Caco-2 (cell line): ENCODE measurements at regions not wholly inside any gene's neighbourhood (a gene's known extent, or its start where the extent isn't known, plus 50 kb on each side); places are given as distances from the start of the nearest gene placed in this dataset.
A peak's percentile ranks its signal among the peaks of the same experiment; 100 is the strongest.

ENCODE experiments used
- BruUV-seq: library from RNA; stranded (reverse); fragments of 400-500 nt; replicated peaks from 2 replicates; lab custom pipeline; 2021; lab: Mats Ljungman, UMichigan
- CTCF ChIA-PET: fragments of 300-600 bp; sonication (Branson Sonifier 250); formaldehyde crosslinking; loops from one replicate; lab custom pipeline; 2022; ENCODE audit warnings: antibody characterized with exemption; lab: Charles Lee
- POLR2A ChIA-PET: fragments of 300-600 bp; sonication (Branson Sonifier 250); formaldehyde crosslinking; loops from one replicate; lab custom pipeline; 2022; ENCODE audit warnings: antibody characterized with exemption; lab: Charles Lee
- DNase-seq, 2 experiments: peaks; one replicate each; pipeline versions ENCODE4 v3.0.0 to v3.0.0-alpha.2; 2020 to 2022
- H3K27me3 ChIP-seq: replicated peaks from 2 replicates; pipeline ENCODE4 v1.6.0; 2011; ENCODE audit warnings: low read length; ENCODE audit not compliant: control insufficient read depth, insufficient read depth
- H3K36me3 ChIP-seq: 2 replicates; pipeline ENCODE4 v1.5.1; 2011; ENCODE audit warnings: low read length; ENCODE audit not compliant: control insufficient read depth, insufficient read depth
- H3K4me1 ChIP-seq: fragments of 250-450 bp; sonication (Bioruptor Pico); 2 replicates; pipeline ENCODE4 v1.5.1; 2020; ENCODE audit warnings: mild to moderate bottlenecking
- H3K4me3 ChIP-seq: 2 replicates; pipeline ENCODE4 v1.5.1; 2011; ENCODE audit warnings: low read depth, mild to moderate bottlenecking, control low read depth, low read length
- H3K9me3 ChIP-seq: fragments of 250-450 bp; sonication (Bioruptor Pico); 2 replicates; pipeline ENCODE4 v1.5.1; 2020; ENCODE audit warnings: mild to moderate bottlenecking, moderate library complexity
- H3K27ac Mint-ChIP-seq: one replicate; pipeline ENCODE4 v1.8.0; 2022; ENCODE audit warnings: mixed read lengths; ENCODE audit not compliant: unreplicated experiment
- H3K27me3 Mint-ChIP-seq: one replicate; pipeline ENCODE4 v1.8.0; 2022; ENCODE audit warnings: mixed read lengths; ENCODE audit not compliant: insufficient read depth, unreplicated experiment
- H3K36me3 Mint-ChIP-seq: one replicate; pipeline ENCODE4 v1.8.0; 2022; ENCODE audit warnings: mild to moderate bottlenecking, mixed read lengths; ENCODE audit not compliant: insufficient read depth, unreplicated experiment
- H3K4me1 Mint-ChIP-seq: one replicate; pipeline ENCODE4 v1.8.0; 2022; ENCODE audit warnings: low read depth, mixed read lengths; ENCODE audit not compliant: unreplicated experiment
- H3K4me3 Mint-ChIP-seq: one replicate; pipeline ENCODE4 v1.8.0; 2022; ENCODE audit warnings: mild to moderate bottlenecking, moderate library complexity, mixed read lengths; ENCODE audit not compliant: unreplicated experiment
- H3K9me3 Mint-ChIP-seq: one replicate; pipeline ENCODE4 v1.8.0; 2022; ENCODE audit warnings: mixed read lengths; ENCODE audit not compliant: unreplicated experiment
- intact Hi-C: fragments of 100-400 bp; cut with micrococcal nuclease; formaldehyde crosslinking; loops from one replicate; pipeline ENCODE4 v1.10.0; 2022; ENCODE audit not compliant: unreplicated experiment
- TF ChIP-seq, protein P1 (sequence below), 2 experiments: fragments of 200-600 bp in 1 of 2; IDR thresholded peaks; 1 replicate in 1 of 2; 2 replicates in 1 of 2; pipeline versions ENCODE4 v1.5.1 to v1.8.0; 2011 to 2022; ENCODE audit warnings: antibody characterized with exemption in 1 of 2, control low read depth in 1 of 2, inconsistent platforms in 1 of 2, low read depth in 1 of 2, low read length in 1 of 2, mild to moderate bottlenecking in 1 of 2, moderate library complexity in 1 of 2; ENCODE audit not compliant: insufficient read depth in 1 of 2, severe bottlenecking in 1 of 2, unreplicated experiment in 1 of 2

DNA sequence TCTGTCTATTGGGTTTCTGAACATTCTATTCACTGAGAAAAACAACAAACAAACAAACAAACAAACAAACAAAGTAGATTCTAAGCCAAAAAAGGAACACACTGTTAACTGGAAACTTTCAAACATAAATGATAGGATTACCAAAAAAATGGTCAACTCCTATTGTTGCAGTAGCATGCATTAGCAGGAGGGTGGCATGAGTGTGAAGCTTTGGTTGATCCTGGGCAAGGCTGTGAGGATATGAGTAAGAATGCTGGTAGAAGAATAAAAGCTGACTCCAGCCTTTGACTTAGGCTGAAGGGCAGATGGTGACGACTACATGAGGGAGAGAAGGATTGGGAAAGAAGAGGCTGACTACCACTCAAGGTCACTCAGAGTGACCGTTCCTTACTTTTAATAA, 810.3 kb downstream of the VGLL3 start:
- Histone ChIP-seq H3K36me3 (no peaks in the 10 kb centered on the region), H3K4me3 (no peak overlapping the region), H3K9me3 (no peaks in the 10 kb centered on the region), H3K4me1 (no peaks in the 10 kb centered on the region), H3K27me3 (no peaks in the 10 kb centered on the region)
- Mint-ChIP-seq H3K36me3 (no peaks in the 10 kb centered on the region), H3K4me3 (no peak overlapping the region), H3K27me3 (no peaks in the 10 kb centered on the region), H3K27ac (no peak overlapping the region), H3K9me3 (no peaks in the 10 kb centered on the region), H3K4me1 (no peaks in the 10 kb centered on the region)
- TF ChIP-seq, protein P1, sequence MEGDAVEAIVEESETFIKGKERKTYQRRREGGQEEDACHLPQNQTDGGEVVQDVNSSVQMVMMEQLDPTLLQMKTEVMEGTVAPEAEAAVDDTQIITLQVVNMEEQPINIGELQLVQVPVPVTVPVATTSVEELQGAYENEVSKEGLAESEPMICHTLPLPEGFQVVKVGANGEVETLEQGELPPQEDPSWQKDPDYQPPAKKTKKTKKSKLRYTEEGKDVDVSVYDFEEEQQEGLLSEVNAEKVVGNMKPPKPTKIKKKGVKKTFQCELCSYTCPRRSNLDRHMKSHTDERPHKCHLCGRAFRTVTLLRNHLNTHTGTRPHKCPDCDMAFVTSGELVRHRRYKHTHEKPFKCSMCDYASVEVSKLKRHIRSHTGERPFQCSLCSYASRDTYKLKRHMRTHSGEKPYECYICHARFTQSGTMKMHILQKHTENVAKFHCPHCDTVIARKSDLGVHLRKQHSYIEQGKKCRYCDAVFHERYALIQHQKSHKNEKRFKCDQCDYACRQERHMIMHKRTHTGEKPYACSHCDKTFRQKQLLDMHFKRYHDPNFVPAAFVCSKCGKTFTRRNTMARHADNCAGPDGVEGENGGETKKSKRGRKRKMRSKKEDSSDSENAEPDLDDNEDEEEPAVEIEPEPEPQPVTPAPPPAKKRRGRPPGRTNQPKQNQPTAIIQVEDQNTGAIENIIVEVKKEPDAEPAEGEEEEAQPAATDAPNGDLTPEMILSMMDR (IDR thresholded peaks at IDR 0.05; ENCODE audit: insufficient read depth in 1 of 2, low read depth in 1 of 2, low read length in 1 of 2, severe bottlenecking in 1 of 2, unreplicated experiment in 1 of 2) = peak in 1 of 2 experiments; percentile 21
- intact Hi-C loops = no loop called here
- no TSS peak for BruUV-seq
- ChIA-PET CTCF (no interaction called here), POLR2A (no interaction called here)
- peak; percentile 10 to 34 for DNase-seq

DNA sequence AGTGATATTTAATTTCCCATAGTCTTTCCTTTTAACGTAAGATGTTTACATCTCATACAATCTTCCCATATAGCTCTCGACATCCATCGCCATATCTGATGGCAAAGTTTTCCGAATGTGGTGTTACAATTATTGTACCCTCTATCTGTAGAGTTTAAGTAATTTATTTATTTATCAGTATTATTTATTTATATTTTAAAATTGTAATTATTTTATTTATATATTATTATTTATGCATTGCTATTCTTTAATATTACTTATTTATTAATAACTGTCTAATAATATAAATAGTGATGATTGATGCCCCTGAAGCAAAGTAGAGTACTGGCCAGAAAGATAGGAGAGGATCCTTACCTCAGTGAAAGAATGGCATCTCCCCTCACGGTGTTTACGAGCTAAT, 812.9 kb downstream of the VGLL3 start:
- POLR2A ChIA-PET = no interaction called here
- TF ChIP-seq, protein P1 (IDR thresholded peaks at IDR 0.05; ENCODE audit: insufficient read depth in 1 of 2, low read depth in 1 of 2, low read length in 1 of 2, severe bottlenecking in 1 of 2, unreplicated experiment in 1 of 2) = no peak
- CTCF ChIA-PET = no interaction called here
- intact Hi-C loops = no loop called here
- H3K27me3 ChIP-seq = no peaks in the 10 kb centered on the region
- Mint-ChIP-seq H3K27me3 (peaks cover 5% of the 10 kb centered on the region), H3K36me3 (no peaks in the 10 kb centered on the region), H3K27ac (no peak overlapping the region), H3K4me3 (no peak overlapping the region), H3K4me1 (no peaks in the 10 kb centered on the region), H3K9me3 (no peaks in the 10 kb centered on the region)
- no peaks in the 10 kb centered on the region for H3K36me3 ChIP-seq
- no peaks in the 10 kb centered on the region for H3K9me3 ChIP-seq
- no peaks in the 10 kb centered on the region for H3K4me1 ChIP-seq
- H3K4me3 ChIP-seq = no peak overlapping the region
- no TSS peak for BruUV-seq
- DNase-seq = no peak

- POLR2A ChIA-PET = no interaction called here
- no TSS peak for BruUV-seq
- intact Hi-C loops = no loop called here
Observed at GRCh38 chr3:86176445-86176784, 814.5 kb downstream of the VGLL3 start.

More at GRCh38 chr3:86176445-86176784, 814.5 kb downstream of the VGLL3 start:
- TF ChIP-seq, protein P1 (IDR thresholded peaks at IDR 0.05; ENCODE audit: insufficient read depth in 1 of 2, low read depth in 1 of 2, low read length in 1 of 2, severe bottlenecking in 1 of 2, unreplicated experiment in 1 of 2) = no peak
- H3K9me3 Mint-ChIP-seq = no peaks in the 10 kb centered on the region
- no peaks in the 10 kb centered on the region for H3K27me3 ChIP-seq
- no peaks in the 10 kb centered on the region for H3K36me3 Mint-ChIP-seq
- no peaks in the 10 kb centered on the region for H3K9me3 ChIP-seq
- DNase-seq = no peak
- CTCF ChIA-PET = no interaction called here
- H3K4me3 Mint-ChIP-seq = no peak overlapping the region
- H3K4me1 Mint-ChIP-seq = no peaks in the 10 kb centered on the region
- H3K4me3 ChIP-seq = no peak overlapping the region
- no peaks in the 10 kb centered on the region for H3K4me1 ChIP-seq
- H3K27me3 Mint-ChIP-seq = peaks cover 5% of the 10 kb centered on the region
- no peaks in the 10 kb centered on the region for H3K36me3 ChIP-seq
- no peak overlapping the region for H3K27ac Mint-ChIP-seq
